LoVo (cell line): ENCODE measurements at regions not wholly inside any gene's neighbourhood (a gene's known extent, or its start where the extent isn't known, plus 50 kb on each side); places are given as distances from the start of the nearest gene placed in this dataset.
A peak's percentile ranks its signal among the peaks of the same experiment; 100 is the strongest.
"Not testable (repeated sequence)": the region's sequence is repeated elsewhere in the genome, so short reads cannot be mapped to it uniquely, and the experiment has no call there.

Experiments used
- DNase-seq: peaks from one replicate; pipeline ENCODE4 v3.0.0-alpha.2; 2016; ENCODE audit warnings: low spot score

DNA sequence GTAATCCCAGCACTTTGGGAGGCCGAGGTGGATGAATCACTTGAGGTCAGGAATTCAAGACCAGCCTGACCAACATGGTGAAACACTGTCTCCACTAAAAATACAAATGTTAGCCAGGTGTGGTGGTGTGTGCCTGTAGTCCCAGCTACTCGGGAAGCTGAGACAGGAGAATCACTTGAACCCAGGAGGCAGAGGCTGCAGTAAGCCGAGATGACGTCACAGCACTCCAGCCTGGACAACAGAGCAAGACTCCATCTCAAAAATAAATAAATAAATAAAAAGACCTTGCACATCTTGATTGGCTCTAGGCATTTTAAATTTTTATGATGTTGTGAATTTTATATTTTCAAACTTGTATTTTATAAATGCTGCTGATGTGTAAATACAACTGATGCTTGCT lies 141.7 kb downstream of the ARRDC3 start:
- DNase-seq, result not testable (repeated sequence)

DNA sequence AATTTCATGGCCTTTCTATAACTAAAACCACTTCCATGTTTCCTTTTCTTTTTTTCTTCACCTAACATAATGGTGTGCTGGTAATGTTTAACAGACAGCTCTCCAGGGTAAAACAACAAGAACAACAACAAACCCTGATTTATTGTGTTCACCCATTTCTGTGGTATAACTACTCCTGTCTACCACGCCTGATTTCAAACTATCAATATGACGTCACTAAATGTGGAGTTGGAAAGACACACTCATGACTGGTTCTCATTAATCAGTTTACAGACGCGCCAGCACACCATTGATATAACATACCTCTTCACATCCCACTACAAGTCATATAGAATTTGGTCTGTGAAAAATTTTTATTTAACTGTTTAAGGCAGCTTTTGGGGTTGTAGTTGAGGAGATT lies 142.9 kb downstream of the ARRDC3 start:
- DNase-seq, result no peak

DNA sequence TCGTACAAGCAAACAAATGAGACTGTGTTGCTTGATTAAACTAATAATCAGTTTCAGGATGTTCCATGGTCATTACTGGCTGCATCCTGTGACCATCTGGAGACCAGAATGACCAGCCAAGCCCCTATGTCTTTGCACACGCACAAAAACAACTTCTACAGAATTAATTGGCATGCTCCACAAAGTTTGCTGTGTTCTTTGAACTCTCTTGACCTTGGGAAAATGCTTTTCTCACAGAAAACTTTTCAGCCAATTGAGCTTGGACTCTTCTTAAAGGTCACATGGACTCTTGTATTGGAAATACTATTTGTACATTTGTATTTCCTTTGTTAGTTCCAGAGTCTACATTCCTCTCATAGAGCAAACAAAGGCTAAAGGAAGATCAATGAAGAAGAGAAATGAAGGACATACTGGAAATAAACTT lies 147.8 kb downstream of the ARRDC3 start:
- no peak for DNase-seq

DNA sequence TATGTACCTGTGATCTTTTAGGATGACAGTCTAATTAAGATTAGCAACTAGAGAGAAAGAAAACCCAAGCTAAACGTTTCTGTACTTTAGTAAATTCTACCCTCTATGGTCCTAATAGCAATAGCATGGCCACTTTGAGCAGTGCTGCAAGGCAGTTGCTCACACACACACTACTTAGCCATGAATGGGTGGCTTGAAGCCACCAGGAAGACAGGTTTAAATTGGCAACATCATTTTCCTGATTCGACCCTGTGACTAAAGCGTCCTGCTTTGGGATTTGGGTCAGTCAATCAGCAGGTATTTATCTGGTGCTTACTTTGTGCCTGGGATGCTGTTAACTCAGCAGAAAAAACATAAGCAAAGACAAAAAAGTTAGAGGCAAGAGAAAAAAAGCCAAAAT lies 150.6 kb downstream of the ARRDC3 start:
- DNase-seq, result no peak

DNA sequence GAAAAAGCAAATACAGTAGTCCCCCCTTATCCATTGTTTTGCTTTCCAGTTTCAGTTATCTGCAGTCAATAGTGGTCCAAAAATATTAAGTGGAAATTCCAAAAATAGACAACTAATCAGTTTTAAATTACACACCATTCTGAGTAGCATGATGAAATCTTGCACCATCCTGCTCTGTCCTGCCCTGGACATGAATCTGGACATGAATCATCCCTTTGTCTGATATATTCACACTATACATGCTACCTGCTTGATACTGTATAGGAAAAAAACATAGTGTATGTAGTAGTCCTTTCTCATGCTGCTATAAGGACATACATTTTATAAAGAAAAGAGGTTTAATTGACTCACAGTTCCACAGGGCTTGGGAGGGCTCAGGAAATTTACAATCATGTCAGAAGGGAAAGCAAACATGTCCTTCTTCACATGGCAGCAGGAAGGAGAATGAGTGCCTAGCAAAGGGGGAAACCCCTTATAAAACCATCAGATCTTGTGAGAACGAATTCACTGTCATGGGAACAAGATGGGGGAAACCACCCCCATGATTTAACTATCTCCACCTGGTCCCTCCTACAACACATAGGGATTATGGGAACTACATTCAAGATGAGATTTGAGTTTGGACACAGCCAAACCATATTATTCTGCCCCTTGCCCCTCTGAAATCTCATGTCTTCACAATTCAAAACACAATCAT lies 153.9 kb downstream of the ARRDC3 start:
- DNase-seq, result no peak

DNA sequence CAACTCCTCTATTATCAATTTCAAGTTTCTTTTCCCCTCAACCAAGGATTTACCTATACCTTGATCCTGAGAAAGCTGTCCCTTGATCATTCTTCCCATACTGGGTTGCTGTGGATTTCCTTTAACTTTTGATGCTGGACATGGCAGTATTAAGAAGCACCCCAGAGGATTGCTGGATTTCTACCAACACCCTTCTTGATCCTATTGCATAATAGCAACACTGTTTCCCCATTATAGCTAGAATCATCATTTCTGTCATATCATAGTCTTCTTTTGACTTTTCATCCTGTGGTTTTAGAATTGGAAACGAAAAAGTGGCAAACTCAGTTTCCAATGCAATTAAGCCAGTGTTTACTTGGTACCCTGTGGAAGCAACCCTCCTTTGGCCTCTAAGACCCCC lies 154.9 kb downstream of the ARRDC3 start:
- no peak for DNase-seq

DNA sequence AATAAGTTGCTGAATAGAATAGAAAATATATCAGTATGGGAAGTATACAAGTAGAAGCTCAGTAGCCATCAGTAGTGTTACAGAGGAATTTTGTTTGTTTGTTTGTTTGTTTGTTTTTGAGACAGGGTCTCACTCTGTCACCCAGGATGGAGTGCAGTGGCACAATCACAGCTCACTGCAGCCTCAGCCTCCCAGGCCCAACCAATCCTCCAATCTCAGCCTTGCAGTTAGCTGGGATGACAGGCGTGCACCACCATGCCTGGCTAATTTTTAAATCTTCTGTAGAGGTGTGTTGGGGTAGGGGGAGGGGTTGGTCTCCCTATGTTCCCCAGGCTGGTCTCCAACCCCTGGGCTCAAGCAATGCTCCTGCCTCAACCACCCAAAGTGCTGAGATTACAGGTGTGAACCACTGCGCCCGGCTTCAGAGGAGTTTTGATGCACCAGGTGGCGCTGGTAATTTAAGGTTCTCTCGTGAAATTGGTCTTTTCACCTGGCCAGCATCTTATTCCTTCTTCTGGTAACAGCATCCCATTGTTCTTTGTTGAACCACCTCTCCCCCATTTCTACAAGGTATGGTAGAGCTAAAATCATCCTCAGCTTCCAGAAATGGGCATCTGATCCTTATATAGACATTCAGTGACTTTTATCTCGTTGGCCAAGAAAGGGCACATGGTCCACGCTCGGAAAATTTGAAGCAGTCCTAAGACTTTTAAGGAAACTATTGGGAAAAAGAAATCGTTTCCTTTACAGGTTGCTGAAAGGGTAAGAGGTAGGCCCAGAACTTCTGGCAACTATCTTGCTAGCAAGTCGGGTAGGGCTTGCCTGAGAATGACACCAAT lies 157.1 kb downstream of the ARRDC3 start:
- peak; percentile 64 for DNase-seq

DNA sequence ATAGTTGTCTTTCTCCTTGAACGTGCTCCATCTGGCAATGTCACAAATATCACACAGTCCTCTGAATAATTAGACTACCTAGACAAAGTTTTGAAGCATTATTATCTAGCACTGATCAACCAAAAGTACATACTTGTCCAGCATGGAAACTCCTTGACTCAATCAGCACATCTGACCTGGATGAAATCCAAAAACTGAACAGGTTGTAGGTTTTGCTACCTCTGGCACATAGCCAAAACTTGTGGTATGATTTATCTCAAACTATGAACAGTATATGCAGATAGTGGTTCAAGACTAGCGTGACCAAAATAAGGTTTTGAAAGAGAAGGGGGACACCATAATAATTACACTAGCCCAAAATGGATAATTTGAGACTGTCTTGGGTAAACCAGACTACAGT lies 158.1 kb downstream of the ARRDC3 start:
- DNase-seq, result no peak

DNA sequence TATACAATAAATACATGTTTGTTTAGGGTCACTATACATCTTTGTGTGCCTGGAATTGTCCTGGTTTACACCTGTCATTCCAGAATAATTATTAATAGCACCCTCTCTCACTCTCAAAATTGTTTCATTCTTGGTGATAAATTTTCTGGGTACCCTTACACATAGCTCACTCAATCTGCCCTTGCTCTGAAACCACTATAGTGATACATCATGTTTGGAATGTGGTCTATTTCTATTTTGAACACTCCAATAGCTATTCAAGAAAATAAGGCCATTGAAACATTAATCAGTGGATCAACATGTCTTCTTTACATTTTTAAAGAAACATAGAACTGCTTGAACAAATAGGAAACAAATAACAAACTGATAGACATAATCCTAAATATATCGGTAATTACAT lies 158.7 kb downstream of the ARRDC3 start:
- DNase-seq, result no peak

DNA sequence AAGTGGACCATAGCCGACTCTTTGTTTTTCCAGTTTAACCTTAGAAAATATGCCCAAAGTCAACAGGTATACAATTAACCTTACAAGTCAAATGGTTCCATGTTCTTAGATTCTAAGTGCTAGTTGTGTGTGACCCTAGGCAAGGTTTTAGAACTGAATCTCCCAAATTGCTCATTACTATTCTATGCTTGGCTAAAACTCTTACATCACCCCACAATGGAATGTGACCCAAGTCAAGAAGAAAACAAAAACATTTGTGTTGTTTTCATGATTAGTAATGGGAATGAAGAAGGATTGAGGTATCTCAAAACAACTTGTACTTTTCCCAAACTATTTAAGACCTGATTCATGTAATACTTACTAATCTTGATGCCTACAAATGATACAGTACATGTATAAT lies 159.2 kb downstream of the ARRDC3 start:
- no peak for DNase-seq

DNA sequence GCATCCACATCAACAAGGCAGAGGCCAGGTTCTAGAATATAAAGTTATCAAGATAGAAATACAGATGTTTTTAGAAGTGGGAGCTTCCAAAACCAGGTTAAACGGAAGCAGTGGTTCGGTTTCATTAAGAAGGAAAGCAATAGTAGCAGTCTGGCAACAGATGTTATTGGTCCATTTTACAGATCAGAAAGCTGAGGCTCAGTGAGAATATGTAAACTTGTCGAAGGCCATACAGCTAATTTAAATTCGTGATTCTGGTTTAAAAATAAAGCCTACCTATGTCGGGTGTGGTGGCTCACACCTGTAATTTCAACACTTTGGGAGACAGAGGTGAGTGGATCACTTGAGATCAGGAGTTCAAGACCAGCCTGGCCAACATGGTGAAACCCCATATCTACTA lies 160.6 kb downstream of the ARRDC3 start:
- DNase-seq, result no peak

DNA sequence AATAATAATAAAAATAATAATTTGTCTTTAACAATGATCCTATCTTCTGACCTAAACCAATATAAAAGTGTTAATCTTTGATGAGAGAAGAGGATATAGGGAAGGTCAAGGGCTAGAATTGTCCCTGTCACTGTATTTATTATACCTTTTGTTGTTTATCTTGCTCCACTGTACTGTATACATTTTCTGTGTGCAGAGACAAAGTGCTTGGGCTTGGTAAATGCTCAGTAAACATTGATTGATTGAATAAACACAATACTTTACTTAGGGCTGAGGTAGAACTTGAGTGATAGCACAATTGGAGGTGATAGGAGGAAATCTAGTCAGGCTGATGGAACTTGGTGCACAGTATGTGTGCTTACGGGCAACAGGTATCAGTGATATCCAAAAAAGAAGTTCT lies 161.2 kb downstream of the ARRDC3 start:
- no peak for DNase-seq

DNA sequence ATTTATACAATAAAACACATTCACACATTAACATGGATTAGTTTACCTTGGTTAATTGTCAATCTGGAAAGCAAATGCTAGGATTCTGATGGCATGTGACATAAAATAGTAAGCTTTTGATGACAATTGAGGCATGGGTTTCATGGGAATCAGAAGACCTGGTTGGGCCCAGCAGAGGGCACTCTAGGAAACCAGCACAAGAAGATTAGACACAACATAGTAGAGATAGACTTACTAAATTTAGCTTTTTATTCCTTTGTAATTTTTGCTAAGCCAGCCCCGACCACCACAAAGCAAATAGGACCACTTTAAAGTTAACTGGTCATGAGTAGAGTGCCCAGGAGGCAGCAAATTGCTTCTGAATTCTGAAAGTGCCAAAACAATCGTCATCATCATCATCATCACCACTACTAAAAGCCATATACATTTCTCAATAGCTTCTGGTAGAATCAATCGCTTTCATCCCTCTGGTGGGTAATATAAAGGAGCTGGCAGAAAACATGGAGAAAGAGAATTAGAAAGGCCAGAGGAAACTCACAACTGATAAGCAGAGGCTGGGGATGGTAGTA lies 163.2 kb downstream of the ARRDC3 start:
- no peak for DNase-seq

DNA sequence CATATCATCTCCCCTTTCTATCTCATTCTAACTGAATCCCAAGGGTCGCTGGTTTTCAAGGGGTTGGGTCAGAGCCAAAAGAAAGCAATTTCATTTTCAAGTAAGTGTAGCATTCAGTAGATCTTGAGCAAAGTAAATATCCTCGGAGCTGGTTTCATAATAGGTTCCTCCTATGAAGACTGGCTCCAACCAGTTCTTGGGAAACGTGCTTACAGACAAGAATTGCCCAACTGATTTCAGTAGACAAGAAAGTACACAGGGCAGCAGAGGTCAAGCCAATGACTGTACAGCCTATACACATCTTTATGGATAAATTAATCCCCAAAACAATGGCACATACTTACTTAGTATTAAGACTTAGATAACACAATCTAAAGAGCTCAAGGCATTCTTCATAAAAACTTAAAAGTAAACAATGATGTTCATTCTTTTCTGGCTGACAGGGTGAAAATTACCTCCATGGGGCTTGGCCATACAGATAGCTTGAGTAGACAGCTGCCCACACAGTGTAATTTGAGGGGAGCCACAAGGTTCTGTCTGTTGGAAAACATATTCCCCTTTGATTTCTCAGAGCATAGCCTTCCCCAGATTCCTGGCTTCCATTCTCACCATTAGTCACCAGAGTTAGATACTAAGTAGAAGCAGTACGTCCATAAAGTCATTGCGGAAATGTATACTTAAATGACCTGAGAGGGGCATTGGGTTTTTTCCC lies 163.9 kb downstream of the ARRDC3 start:
- DNase-seq, result no peak

DNA sequence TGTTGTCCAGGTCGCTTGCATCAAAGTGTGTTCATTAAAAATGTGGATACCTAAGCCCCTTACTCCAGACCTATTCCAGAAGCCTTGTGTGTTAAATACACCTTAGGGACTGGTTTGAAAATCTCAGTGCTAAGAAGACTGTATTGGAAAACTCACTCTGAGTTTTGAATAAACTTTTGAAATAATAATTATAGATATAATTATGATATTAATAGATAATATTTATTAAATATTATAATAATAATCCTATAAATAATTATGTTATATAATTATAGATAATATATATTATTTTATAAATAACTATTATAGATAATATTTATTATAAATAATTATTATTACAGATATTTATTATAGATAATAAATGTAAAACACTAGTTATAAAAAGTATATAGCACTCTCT lies 165.3 kb downstream of the ARRDC3 start:
- no peak for DNase-seq

DNA sequence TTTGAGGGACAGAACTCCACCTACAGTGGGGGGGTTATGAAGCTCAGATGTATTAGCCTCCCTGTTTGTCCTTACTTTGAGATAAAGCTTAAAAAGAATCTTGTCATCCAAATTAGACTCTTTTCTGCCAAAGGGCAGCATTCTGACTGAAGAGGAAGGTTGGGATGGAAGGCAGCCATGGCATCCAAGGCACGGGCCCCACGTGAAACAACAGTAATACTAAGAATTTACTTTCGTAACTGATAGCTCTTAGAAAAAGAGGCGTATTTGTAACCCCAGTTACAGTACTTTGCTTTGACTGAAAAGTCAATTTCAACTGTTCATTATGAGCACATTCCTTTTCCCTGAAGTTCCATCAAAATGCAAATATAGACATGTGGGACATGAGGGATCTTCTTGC lies 168.5 kb downstream of the ARRDC3 start:
- DNase-seq, result no peak
